Hippocampal formation (tissue), 2 donors: ENCODE measurements at regions not wholly inside any gene's neighbourhood (a gene's known extent, or its start where the extent isn't known, plus 50 kb on each side); places are given as distances from the start of the nearest gene placed in this dataset.
"Not testable (repeated sequence)": the region's sequence is repeated elsewhere in the genome, so short reads cannot be mapped to it uniquely, and the experiment has no call there.

Source experiments
- DNase-seq, 2 donors: peaks; one replicate each; lab custom pipeline; 2025; lab: John Stamatoyannopoulos, UW

DNA sequence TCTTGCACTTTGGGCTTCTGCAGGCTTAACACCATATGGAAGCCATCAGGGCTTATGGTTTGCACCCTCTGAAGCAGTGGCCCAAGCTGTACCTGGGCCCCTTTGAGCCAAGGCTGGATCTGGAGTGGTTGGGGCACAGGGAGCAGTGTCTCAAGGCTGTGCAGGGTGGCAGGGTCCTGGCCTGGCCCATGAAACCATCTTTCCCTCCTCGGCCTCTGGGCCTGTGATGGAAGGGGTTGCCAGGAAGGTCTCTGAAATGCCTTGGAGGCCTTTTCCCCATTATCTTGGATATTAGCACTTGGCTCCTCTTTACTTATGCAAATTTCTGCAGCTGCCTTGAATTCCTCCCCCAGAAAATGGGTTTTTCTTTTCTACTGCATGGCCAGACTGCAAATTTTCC lies 134.7 kb upstream of the USP9X start:
- DNase-seq = no peak

DNA sequence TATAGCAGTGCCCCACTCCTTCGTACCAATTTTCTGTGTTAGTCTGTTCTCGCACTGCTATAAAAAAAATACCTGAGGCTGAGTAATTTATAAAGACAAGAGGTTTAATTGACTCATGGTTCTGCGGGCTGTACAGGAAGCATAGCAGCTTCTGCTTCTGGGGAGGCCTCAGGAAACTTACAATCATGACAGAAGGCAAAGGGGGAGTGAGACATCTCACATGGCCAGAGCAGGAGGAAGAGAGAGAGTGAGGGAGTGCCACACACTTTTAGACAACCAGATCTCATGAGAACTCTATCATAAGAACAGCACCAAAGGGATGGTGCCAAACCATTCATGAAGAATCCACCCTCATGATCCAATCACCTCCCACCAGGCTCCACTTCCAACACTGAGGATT lies 133.8 kb upstream of the USP9X start:
- DNase-seq = not testable (repeated sequence)

DNA sequence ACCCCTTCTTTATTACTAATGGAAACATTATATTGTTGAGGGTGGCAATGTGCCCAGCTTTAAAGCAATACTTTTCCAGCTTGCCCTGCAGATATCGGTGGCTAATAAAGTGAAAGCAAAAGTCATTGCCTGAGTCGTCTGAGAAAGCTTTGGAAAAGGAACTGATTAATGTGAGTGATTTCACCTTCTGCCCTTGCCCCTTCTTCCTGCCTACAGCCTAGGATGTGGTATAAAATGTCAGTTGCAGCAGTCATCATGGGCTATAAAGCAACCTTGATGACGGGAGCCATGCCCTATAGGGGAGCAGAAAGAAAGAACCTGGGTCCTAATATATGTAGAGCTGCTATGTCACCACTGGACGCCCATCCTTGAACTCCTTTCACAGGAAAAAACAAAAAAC lies 132.4 kb upstream of the USP9X start:
- DNase-seq = no peak

DNA sequence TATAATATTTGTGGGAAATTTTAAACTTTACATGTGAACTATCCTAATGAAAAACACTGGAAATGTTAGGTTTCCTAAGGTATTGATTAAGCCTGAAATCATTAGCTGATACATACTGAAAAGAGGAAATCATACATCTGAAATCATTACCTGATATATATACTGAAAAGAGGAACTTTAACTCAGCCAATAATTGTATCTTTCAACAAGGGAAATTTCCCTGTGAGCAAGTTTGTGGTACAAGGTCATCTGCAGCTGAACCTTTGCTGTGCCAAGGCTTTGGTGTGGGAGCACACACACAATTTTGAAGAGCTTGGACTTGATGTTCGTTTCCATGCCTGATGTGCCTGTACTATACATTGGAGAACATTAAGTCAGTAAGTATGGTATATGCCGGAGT lies 131.9 kb upstream of the USP9X start:
- DNase-seq = no peak

DNA sequence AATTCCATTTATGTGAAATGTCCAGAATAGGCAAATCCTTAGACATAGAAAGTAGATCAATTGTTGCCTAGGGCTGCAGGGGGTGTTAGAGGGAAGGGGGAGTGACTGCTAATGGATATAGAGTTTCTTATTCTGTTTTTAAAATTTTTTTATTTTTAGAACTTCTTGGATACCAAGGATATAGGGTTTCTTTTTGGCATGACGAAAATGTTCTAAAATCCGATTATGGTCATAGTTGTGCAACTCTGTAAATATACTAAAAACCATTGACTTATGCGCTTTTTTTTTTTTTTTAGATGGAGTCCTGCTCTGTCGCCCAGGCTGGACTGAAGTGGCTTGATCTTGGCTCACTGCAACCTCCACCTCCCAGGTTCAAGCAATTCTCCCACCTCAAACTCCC lies 125.2 kb upstream of the USP9X start:
- no peak for DNase-seq

DNA sequence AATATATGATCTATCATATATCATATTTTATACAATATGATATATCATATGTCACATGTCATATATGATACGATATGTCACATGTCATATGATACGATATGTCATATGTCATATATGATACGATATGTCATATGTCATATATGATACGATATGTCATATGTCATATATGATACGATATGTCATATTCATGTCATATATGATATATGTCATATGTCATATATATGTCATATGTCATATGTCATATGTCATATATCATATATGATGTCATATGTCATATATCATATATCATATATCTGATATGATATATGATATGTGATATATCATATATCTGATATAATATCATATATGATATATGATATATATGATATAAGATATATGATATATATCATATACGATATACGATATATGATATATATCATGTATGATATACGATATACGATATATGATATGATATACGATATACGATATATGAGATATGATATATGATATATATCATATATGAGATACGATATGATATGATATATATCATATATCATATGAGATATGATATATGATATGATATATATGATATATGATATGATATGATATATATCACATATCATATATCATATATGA lies 122.3 kb upstream of the USP9X start:
- DNase-seq = no peak

DNA sequence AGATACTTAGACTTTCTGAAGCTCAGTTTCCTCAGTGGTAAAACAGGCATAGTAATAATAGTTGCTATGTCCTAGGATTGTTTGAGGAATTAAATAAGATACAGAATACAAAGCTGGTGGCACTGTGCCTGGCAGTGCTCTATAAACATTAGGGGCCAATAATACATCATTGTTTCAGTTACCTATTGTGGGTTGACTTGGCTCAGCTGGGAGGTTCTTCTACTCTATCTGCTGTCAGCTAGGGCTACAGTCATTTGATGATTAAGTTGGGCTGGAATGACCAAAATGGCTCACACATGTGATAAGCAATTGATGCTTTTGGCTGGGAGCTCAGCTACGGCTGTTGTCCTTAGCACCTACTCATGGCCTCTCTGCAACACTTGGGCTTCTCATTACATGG lies 121.2 kb upstream of the USP9X start:
- DNase-seq = no peak

DNA sequence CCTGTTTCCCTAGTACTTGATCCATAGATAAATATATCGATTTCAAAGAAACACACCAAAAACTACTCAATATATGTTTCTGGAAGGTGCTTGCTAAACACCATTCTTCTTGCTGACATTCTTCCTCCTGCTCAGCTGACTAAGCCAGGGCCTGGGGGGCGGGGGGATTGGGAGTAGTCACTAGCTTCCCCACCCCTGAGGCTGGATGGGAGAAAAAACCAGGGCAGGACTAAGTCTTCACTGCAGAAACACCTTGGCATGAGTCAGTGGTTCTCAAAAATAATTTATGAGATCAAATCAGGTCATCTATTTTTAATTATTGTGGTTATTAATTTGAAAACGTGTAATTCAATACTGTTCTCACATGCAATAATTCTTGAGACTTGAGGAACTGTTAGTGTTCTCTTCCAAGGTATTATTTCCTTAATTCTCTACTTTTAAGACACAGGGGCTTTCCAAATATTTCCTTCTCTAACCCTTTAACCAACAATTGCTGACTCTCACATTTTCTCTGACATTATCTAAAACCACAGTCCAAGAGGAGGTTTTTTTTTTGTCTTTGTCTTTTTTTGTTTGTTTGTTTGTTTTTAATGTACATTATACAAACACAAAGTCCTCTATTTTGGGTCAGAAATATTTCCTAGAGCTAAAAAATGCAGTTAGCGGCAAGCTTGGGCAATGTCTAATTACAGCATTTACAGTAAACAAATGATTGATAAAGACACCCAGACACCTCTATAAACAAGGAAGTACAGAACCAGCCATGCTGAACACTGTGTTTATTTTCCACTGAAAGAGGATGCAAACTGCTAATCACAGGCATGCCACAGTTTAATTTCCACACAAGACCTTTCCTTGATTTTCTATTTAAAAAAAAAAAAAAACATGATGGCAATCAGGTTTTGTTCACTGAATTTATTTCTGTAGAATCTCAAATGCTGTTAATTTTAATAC lies 120.3 kb upstream of the USP9X start:
- DNase-seq = no peak

DNA sequence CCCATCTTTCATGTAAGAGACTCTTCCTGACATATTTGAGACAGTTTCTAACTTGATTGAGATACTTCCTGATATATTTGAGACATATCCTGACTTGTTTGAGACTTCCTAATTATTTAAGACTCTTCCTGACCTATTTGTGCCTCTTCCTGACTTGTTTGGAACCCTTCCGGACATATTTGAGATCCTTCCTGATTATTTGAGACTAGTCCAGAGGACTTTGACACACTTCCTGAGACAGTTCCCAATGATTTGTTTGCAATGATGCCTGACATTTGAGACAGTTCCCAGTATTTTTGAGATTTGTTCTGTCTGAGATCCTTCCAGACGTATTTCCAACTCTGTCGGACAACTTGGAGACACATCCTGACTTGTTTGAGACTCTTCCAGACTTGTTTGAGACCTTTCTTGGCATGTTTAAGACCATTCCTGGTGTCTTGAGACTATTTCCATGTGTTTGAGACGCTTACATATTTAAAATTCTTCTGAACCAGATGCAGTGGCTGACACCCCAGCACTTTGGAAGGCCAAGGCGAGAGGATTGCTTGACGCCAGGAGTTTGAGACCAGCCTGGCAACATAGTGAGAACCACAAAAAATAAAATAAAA lies 118.9 kb upstream of the USP9X start:
- DNase-seq = no peak

DNA sequence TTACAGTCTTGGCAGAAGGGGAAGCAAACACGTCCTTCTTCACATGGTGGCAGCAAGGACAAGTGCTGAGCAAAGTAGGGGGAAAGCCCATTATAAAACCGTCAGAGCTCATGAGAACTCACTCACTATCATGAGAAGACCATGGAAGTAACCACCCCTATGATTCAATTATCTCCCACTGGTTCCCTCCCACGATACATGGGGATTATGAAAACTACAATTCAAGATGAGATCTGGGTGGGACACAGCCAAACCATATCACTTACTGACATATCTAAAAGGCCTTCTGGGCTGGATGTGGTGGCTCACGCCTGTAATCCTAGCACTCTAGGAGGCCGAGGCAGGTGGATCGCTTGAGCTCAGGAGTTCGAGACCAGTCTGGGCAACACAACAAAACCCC lies 117.1 kb upstream of the USP9X start:
- no peak for DNase-seq

DNA sequence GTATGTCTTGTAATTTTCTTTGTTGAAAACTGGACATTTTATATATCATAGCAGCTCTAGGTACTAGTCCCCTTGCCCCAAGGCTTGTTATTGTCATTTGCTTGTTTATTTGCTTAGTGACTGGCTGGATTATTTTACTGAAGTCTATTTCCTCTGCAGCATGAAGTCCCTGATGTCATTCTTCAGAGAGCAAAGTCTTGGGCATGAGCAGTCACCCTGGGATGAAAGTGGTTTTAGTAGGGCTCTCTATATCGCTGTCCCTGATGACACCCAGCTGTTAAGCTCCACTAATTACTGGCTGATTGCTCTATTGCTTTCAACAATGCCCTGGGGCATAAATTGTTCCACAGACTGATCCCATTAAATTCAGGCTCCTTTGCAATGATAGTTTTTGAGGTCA lies 113.5 kb upstream of the USP9X start:
- DNase-seq = no peak

DNA sequence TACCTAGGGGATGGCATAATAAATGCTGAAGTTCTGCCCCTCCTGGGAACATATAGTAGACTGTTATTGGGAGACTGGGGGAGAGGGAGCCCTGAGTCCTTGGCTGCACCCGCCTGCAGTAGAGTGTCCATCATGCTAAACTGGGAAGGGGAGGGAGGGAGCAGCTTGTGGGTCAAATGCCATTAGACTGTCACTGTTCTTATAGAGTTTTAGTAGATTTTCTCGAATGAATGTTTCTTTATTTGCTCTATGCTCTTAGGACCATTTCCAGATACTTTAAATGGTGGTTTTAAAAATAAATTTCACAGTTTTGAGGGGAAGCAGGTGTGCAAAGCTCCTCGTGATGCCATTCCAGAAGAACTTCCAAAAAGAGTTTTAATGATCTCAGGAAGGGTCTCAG lies 111.6 kb upstream of the USP9X start:
- DNase-seq = no peak

DNA sequence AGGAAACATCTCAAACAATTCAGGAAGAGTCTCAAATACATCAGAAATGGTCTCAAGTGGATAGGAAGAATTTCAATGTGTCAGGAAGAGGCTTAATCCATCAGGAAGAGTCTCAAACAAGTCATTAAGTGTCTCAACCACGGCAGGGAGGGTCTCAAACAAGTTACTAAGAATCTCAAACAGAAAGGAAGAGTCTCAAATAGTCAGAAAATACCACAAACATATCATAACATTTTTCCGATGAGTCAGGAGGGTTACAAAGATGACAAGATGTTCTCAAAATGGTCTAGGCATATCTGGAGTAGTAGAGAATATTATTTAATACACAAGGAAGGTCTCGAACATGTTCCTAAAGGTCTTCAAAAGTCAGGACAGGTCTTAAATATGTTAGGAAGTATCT lies 109.3 kb upstream of the USP9X start:
- no peak for DNase-seq

DNA sequence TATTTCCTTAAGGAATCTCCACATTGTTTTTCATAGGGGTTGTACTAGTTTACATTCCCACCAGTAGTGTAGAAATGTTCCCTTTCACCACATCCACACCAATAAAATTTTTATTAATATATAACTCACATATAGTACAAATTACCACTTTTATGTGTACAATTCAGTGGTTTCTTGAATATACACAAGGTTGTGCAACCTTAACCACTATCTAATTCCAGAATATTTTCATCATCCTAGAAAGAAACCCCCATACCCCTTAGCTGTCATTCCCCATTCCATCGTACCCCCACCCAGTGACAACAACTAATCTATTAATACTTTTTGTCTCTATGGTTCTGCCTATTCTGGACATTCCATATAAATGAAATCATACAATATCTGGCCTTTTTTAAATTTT lies 108.3 kb upstream of the USP9X start:
- DNase-seq = no peak

DNA sequence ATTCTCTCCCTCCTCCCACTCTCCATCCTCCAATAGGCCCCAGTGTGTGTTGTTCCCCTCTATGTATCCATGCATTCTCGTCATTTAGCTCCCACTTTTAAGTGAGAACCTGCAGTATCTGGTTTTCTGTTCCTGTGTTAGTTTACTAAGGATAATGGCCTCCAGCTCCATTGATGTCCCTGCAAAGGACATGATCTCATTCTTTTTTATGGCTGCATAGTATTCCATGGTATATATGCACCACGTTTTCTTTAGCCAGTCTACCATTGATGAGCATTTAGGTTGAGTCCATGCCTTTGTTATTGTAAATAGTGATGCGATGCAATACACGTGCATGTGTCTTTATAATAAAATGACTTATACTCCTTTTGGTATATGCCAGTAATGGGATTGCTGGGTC lies 100.3 kb upstream of the USP9X start:
- no peak for DNase-seq

DNA sequence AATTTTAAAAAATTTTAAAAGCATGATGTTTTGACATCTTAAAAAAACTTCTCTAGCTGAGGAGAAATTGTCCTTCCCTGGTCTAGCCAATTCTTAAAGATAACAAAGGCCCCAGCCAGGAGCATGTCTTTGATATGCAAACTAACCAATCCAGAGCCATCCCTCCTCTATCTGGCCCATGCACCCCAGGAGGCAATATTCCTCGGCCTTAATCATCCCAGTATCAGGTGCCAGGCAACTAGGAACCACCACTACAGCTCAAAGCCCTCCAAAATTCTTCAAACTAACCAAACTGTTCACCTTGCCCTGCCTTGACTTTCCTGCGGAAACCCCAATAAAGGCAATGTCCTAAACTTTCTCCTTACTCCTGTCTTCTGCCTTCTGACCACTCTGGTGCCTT lies 97.8 kb upstream of the USP9X start:
- DNase-seq = no peak

DNA sequence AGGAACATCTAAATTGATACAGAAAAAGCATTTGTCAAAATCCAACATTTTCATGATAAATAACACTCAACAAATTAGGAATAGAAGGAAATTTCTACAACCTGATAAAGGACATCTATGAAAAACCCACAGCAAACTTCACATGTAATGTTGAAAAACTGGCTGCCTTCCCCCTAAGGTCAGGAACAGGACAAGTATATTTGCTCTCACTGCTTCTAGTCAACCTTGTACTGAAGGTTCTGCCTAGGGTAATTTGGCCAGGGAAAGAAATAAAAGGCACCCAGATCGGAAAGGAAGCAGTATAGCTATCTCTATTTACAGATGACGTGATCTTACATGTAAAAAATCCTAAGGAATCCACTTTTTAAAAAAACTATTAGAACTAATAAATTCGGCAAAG lies 97.1 kb upstream of the USP9X start:
- no peak for DNase-seq

DNA sequence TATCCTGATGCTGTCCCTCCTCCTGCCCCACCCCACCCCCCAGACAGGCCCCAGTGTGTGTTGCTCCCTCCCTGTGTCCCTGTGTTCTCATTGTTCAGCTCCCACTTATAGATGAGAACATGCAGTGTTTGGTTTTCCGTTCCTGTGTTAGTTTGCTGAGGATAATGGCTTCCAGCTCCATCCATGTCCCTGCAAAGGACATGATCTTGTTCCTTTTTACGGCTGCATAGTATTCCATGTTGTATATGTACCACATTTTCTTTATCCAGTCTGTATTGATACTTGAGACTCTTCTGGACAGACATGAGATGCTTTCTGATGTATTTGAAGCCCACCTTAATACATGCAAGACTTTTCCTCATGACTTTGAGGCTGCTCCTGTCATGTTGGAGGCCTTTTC lies 91.8 kb upstream of the USP9X start:
- not testable (repeated sequence) for DNase-seq

DNA sequence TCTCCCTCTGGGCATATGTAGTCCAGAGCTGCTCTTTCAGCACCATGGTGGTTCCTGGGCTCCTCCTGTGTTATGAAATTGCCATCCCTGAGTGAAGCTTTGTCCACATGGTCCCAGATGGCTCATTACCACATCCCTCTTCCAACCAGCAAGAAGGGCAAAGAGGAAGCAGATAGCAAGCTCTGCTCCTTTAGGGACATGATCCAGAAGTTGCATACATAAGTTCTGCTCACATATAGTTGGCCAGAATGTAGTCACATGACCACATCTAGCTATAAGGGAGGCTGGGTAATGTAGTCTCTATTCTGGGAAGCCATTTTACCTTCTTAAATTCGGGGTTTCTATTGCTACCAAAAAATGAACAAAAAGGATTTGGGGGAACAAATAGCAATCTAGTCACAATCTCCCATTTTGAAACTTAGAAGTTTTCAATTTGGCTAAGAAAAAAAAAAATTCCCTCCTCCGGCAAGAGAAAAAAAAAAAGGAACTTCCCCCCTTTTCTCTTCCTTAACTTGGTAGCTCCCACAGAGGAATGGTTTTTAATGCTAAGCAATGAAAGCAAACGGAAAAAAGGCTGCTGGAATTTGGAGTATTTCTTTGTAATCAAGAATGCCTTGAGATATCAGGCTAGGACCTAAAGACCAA lies 88.2 kb upstream of the USP9X start:
- peak in 1 of 2 donors; percentile 32 for DNase-seq

DNA sequence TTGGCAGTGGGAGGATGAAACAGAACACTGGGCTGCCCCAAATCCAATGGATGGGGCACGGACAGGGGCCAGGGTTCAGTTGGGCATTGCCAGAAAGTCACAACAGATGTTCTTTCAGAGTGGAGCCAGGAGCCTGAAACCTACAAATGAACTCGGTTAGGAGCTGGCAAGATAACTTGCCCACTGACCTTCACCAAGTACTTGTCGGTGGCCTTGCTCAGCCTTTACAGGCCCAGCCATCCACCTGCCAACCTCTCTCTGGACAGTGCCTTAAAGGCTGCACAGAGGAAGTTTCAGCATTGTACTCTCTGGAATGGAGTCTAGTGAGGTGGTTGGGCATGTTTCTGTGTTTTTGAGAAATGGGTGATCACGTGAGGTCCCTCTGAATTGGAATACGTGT lies 87.1 kb upstream of the USP9X start:
- no peak for DNase-seq

DNA sequence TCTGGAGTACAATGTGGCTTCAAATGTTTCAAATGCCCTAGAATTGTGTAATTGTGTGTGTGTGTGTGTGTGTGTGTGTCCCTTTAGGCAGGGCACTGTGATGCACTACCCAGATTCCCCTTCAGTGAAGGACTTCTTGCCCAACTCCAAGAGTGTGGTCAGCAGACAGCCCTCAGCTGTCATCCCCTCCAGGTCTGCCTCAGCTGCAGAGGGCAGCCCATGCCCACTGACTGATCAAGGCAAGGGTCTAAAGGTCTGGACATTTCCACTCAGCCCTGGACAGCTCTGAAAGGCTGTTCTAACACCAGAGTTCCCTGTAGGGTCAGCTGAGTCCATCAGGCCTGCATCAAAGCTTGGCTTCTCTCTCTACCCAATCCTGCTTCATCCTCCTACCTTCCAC lies 83.9 kb upstream of the USP9X start:
- DNase-seq = no peak

DNA sequence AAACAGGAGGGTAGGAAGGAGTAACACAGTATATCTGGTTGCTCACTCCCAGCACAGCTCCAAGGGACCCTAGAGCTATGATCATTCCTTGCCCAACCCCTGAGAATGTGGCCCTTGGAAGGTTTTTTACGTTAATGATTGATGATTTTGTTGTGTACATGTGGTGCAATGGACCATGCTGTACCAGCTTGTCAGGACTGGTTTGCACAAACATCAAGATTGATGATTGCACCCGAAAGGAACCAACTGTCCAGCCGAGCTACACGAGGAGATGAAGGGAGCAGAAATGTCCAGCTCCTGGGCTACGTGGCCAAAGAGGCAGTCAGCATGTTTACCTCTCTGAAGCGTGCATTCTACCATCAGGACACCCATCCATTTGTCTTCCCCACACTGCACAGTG lies 83.2 kb upstream of the USP9X start:
- DNase-seq = no peak
